NCI-H526 treated with DMSO at 0.1 percent for 48 hours (cell line): ENCODE measurements at regions not wholly inside any gene's neighbourhood (a gene's known extent, or its start where the extent isn't known, plus 50 kb on each side); places are given as distances from the start of the nearest gene placed in this dataset.

Experiments used
- DNase-seq: peaks from one replicate; lab custom pipeline; 2025; lab: John Stamatoyannopoulos, UW

DNA sequence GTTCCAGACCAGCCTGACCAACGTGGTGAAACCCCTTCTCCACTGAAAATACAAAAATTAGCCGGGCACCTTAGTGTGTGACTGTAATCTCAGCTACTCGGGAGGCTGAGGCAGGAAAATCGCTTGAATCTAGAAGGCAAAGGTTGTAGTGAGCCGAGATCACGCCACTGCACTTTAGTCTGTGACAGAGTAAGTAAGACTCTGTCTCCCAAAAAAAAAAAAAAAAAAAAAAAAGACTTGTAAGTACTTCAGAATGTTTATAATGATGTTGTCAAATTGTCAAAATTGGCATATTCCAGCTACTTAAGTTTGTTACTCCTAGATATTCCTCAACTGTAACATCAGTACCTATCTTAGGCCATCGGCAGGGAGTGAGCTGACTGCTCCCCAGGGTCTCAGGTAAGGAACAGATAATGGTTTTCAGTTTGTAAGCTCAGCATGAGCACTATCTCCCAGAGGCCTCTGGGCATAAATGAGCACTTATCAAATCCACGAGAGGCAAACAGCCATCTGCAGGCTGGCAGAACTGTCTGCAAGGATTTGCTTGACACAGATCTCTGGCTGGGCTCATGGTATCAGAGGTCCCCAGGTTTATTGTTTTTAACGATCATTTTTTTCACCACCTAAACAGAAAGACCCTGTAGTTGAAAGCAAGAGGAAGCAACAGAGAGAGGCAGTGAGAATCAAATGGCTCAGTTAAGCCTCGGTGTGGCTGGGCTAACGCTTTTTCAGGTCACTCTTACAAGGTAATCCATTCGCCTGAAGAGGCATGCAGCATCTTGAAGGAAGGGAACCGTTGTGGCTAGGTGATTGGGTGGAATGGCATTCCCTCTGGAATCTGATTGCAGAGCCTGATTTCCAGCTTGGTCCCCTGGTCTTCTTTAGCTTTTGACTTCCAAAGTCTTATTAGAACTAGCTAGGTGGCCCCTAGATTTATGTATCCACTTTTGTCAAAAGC is 115.9 kb downstream of the LY86 start:
- no peak for DNase-seq

- no peak for DNase-seq
Measured at GRCh38 chr6:6705061-6705425, 116.5 kb downstream of the LY86 start.

- no peak for DNase-seq
Measured at GRCh38 chr6:6705915-6706675, 117.6 kb downstream of the LY86 start.

DNA sequence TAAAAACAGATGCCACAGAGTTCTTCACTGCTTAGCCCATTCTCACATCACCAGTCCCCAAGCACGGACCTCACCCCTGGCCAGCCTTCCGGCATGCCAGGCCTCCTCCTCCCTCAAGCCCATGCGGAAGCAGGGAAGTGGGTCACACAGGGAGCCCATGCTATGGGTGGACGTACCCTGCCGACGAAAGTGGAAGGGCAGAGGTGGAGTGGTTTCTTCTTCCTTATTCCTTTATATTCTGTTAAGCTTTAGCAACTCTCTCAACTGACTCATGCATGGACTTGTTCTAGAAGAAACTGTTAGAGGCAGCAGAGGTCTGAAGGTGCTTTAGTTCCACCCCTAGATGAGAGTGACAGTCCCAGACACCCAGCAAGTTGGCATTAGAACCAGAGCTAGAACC is 118.6 kb downstream of the LY86 start:
- no peak for DNase-seq

- no peak for DNase-seq
Measured at GRCh38 chr6:6709106-6709505, 120.6 kb downstream of the LY86 start.

- DNase-seq = no peak
Measured at GRCh38 chr6:6711031-6711785, 122.7 kb downstream of the LY86 start.

DNA sequence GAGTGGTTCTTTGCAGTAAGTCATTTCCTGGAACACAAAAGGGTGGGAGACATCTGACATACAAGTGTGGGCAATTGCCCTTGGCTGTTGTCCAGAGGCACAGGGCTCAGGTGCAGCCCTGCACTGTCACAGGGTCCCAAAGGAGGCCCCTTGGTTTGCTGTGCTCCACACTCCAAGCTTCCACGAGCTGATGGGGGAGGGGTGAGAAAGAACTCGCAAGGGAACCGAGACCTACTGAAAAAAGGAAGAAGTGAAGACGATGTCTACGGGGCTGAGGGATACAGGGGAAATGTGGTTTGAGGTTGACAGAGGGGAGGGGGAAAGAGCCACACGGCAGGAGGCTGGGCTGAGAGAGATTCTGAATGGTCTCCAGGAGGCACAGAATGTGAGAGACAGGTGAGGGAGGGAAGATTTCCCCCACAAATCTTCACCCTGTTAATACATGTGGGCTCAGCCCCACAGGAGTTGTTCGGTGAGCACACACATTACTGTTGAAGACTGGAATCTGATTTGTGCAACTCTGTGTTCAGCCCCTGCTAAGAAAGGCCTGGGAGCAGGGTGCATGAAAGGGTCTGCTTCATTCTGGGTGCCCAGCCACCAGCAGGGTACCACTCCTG is 123.4 kb downstream of the LY86 start:
- DNase-seq = no peak

- no peak for DNase-seq
Measured at GRCh38 chr6:6712449-6713403, 124.2 kb downstream of the LY86 start.

GRCh38 chr6:6713657-6714056 is 125.1 kb downstream of the LY86 start:
- no peak for DNase-seq

- no peak for DNase-seq
Measured at GRCh38 chr6:6714118-6714897, 125.8 kb downstream of the LY86 start.

DNA sequence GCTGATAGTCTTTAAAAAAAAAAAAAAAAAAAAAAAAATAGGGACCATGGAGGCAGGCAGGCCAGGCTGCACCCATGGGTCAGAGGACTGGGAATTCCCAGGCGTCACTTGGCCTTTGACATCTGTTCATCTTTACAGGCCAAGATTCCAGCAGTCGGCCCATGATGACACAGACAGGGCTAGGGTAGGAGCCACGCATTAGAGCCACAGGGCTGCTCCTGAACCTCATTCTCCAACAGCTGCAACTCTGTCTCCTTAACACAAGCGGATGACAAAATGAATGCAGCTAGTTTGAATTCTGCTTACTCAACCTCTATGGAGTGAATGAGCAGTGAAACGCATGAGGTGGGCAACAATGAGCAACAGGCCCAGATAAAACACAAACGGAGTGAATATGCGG is 126.4 kb downstream of the LY86 start:
- DNase-seq = no peak

GRCh38 chr6:6715465-6715864 is 126.9 kb downstream of the LY86 start:
- DNase-seq = no peak

GRCh38 chr6:6716998-6717763 is 128.7 kb downstream of the LY86 start:
- DNase-seq = no peak

DNA sequence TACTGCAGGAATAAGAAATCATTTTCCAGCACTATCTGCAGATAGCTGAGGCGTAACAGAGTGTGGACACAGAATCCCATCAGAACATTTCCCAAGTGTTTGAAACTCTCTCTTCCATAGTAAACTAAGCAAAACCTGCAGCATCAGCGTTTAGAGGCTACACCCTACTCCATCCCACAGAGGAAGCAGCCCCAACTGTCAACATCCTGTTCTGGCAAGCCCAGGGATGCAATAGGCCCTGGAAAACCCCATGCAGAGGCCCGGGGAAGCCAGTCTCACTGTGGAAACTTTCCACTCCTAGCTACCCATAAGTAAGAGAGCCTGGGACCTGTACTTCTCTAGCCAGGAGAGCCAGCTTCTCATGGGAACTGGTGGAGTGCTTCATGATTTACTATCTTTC is 129.4 kb downstream of the LY86 start:
- DNase-seq = no peak

DNA sequence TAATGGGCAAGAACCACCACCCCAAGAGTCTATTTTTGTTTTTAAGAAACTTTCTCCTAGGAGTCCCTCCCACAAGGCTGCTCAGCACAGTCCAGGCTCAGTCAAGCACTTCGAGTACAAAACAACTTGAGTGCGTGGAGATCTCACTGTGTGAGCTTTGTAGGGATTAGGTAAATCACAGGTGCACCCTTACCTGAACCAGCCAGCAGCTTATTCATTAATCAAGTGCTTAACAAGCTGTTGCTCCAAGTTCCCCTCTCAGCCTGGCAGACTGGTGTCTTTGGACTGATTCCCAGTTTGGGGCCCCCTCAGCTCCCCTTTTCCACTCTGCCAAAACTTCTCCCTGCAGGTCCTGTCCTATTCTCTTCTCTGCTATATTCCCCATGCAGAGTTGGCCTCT is 133.1 kb downstream of the LY86 start:
- DNase-seq = no peak

- DNase-seq = no peak
Measured at GRCh38 chr6:6722195-6722594, 133.7 kb downstream of the LY86 start.

DNA sequence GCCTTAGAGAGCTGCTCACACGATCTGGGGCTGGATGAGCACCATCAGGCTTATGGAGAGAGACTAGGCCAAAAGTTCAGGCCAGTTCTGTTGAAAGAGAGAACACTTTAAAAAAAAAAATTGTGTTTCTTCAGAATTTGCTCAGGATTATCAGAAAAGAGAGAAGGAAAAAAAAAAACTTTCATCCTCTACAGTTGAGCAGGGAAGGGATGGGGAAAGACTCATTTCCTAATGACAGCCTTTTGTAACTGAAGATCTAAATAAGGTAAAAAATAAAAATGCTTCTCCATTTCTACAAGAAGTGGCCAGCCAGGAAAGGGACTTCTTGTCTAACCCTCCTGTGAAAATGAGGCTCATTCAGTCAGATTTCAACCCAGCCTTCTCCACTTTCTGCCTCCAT is 134.8 kb downstream of the LY86 start:
- no peak for DNase-seq

GRCh38 chr6:6723921-6724538 is 135.5 kb downstream of the LY86 start:
- no peak for DNase-seq
